A549 (cell line): ENCODE measurements at regions not wholly inside any gene's neighbourhood (a gene's known extent, or its start where the extent isn't known, plus 50 kb on each side); places are given as distances from the start of the nearest gene placed in this dataset.

Experiments used
- ATAC-seq, 2 experiments: fragments of 200-7000 bp in 1 of 2; fragments of >200 bp in 1 of 2; cut with Nextera tagmentation in 1 of 2; cut with Tn5 transposase in 1 of 2; 3 replicates each; pipeline versions ENCODE4 v1.8.0 to v1.9.1; 2018 to 2020; ENCODE audit warnings: mild to moderate bottlenecking in 1 of 2, moderate library complexity in 1 of 2
- CTCF ChIA-PET: fragments of 300-600 bp; sonication (Branson Sonifier 250); formaldehyde crosslinking; extraction: SDS; loops from one replicate; lab custom pipeline; 2021; ENCODE audit warnings: antibody characterized with exemption, inconsistent platforms; lab: Yijun Ruan, JAX
- POLR2A ChIA-PET: fragments of 350-600 bp; formaldehyde crosslinking; extraction: SDS; loops from one replicate; lab custom pipeline; 2021; ENCODE audit warnings: antibody characterized with exemption, inconsistent platforms; lab: Yijun Ruan, JAX
- DNase-seq, 2 experiments: peaks; one replicate each; pipeline versions ENCODE4 v3.0.0 to v3.0.0-alpha.2; 2011 to 2016; ENCODE audit warnings: low read depth in 1 of 2, low spot score in 1 of 2
- FAIRE-seq: peaks from 2 replicates; lab custom pipeline; 2011; peaks lifted over from hg19 to GRCh38; lab: Jason Lieb, UNC
- H3K27ac ChIP-seq, 2 experiments: fragments of >200 bp; sonication (Bioruptor Twin); formaldehyde crosslinking; 3 replicates each; pipeline ENCODE4 v1.5.1; 2016 to 2017
- H3K4me1 ChIP-seq: fragments of >200 bp; sonication (Bioruptor Twin); formaldehyde crosslinking; 3 replicates; pipeline ENCODE4 v1.6.1; 2016
- H3K4me2 ChIP-seq: fragments of >200 bp; sonication (Bioruptor Twin); formaldehyde crosslinking; 3 replicates; pipeline ENCODE4 v1.6.1; 2016
- H3K4me3 ChIP-seq: fragments of >200 bp; sonication (Bioruptor Twin); formaldehyde crosslinking; 3 replicates; pipeline ENCODE4 v1.5.1; 2016
- H3K9me3 ChIP-seq: fragments of >200 bp; sonication (Bioruptor Twin); formaldehyde crosslinking; 3 replicates; pipeline ENCODE4 v1.6.1; 2016
- ATOH8 ChIP-seq: fragments of 250-450 bp; sonication (Bioruptor Pico); IDR thresholded peaks from 2 replicates; pipeline ENCODE4 v1.5.0; 2020; ENCODE audit warnings: low read depth, mild to moderate bottlenecking, moderate library complexity
- CBX8 ChIP-seq: fragments of 200-600 bp; sonication (generic); IDR thresholded peaks from 2 replicates; pipeline ENCODE4 v1.6.1; 2016
- CEBPB ChIP-seq, 2 experiments: fragments of >200 bp in 1 of 2; sonication (Bioruptor Twin) in 1 of 2; formaldehyde crosslinking in 1 of 2; IDR thresholded peaks; 2 replicates each; pipeline ENCODE4 v1.6.1; 2012 to 2016
- CHD2 ChIP-seq: fragments of 150-350 bp; IDR thresholded peaks from 2 replicates; pipeline ENCODE4 v1.6.1; 2014; ENCODE audit warnings: low read length; ENCODE audit not compliant: partially characterized antibody
- EHF ChIP-seq: fragments of 250-450 bp; sonication (Bioruptor Pico); IDR thresholded peaks from 2 replicates; pipeline ENCODE4 v1.5.0; 2020; ENCODE audit warnings: mild to moderate bottlenecking
- FOXS1 ChIP-seq: fragments of 250-450 bp; sonication (Bioruptor Pico); IDR thresholded peaks from 2 replicates; pipeline ENCODE4 v1.5.0; 2020; ENCODE audit warnings: mild to moderate bottlenecking, moderate library complexity
- HDAC2 ChIP-seq: fragments of 200-600 bp; sonication (generic); IDR thresholded peaks from 2 replicates; pipeline ENCODE4 v1.6.1; 2016
- HES2 ChIP-seq: fragments of >200 bp; sonication (Bioruptor Twin); formaldehyde crosslinking; IDR thresholded peaks from 2 replicates; pipeline ENCODE4 v1.6.1; 2016
- HMGXB4 ChIP-seq: fragments of 250-450 bp; sonication (Bioruptor Pico); IDR thresholded peaks from 2 replicates; pipeline ENCODE4 v1.5.0; 2021; ENCODE audit warnings: mild to moderate bottlenecking, moderate library complexity, borderline replicate concordance
- HOXA7 ChIP-seq: fragments of 250-450 bp; sonication (Bioruptor Pico); IDR thresholded peaks from 2 replicates; pipeline ENCODE4 v1.5.0; 2020; ENCODE audit warnings: mild to moderate bottlenecking, moderate library complexity
- JUN ChIP-seq, 2 experiments: fragments of >200 bp; sonication (Bioruptor Twin); formaldehyde crosslinking; IDR thresholded peaks; 2 replicates in 1 of 2; 3 replicates in 1 of 2; pipeline ENCODE4 v1.6.1; 2016 to 2017
- KDM1A ChIP-seq: fragments of 200-600 bp; sonication (generic); IDR thresholded peaks from 2 replicates; pipeline ENCODE4 v1.6.1; 2016; ENCODE audit warnings: low read depth, mild to moderate bottlenecking
- MAFK ChIP-seq: fragments of 450-650 bp; IDR thresholded peaks from 2 replicates; pipeline ENCODE4 v1.6.1; 2014; ENCODE audit not compliant: partially characterized antibody
- NR3C1 ChIP-seq: fragments of >200 bp; sonication (Bioruptor Twin); formaldehyde crosslinking; IDR thresholded peaks from 3 replicates; pipeline ENCODE4 v1.6.1; 2017
- RARB ChIP-seq: fragments of 250-450 bp; sonication (Bioruptor Pico); IDR thresholded peaks from 2 replicates; pipeline ENCODE4 v1.8.0; 2021; ENCODE audit warnings: mild to moderate bottlenecking, moderate library complexity
- RNF2 ChIP-seq: fragments of 200-600 bp; sonication (generic); IDR thresholded peaks from 2 replicates; pipeline ENCODE4 v1.6.1; 2016; ENCODE audit warnings: low read depth, mild to moderate bottlenecking, antibody characterized with exemption, moderate library complexity, borderline replicate concordance
- SMC3 ChIP-seq: fragments of >200 bp; sonication (Bioruptor Twin); formaldehyde crosslinking; IDR thresholded peaks from 3 replicates; pipeline ENCODE4 v1.6.1; 2018; ENCODE audit warnings: inconsistent platforms
- TFCP2L1 ChIP-seq: fragments of 250-450 bp; sonication (Bioruptor Pico); IDR thresholded peaks from 2 replicates; pipeline ENCODE4 v1.5.0; 2021; ENCODE audit warnings: mild to moderate bottlenecking
- TP53 ChIP-seq: fragments of 250-450 bp; sonication (Bioruptor Pico); IDR thresholded peaks from 2 replicates; pipeline ENCODE4 v1.5.0; 2021; ENCODE audit warnings: mild to moderate bottlenecking, moderate library complexity
- ZNF302 ChIP-seq: fragments of 250-450 bp; sonication (Bioruptor Pico); IDR thresholded peaks from 2 replicates; pipeline ENCODE4 v1.9.0; 2021; ENCODE audit warnings: inconsistent platforms, mild to moderate bottlenecking, moderate library complexity
- WGBS: methylation state at CpG from one replicate; pipeline ENCODE4 v1.1.6; 2017; ENCODE audit errors: missing lambda C conversion rate; 5-methylcytosine and 5-hydroxymethylcytosine counted together
- TF ChIP-seq, protein P1 (sequence below): fragments of 150-350 bp; IDR thresholded peaks from 2 replicates; pipeline ENCODE4 v1.6.1; 2014; ENCODE audit warnings: low read depth, mild to moderate bottlenecking, low read length
- TF ChIP-seq, protein P2 (sequence below): IDR thresholded peaks from 2 replicates; pipeline ENCODE4 v1.6.1; 2012; ENCODE audit warnings: low read depth, borderline replicate concordance

DNA sequence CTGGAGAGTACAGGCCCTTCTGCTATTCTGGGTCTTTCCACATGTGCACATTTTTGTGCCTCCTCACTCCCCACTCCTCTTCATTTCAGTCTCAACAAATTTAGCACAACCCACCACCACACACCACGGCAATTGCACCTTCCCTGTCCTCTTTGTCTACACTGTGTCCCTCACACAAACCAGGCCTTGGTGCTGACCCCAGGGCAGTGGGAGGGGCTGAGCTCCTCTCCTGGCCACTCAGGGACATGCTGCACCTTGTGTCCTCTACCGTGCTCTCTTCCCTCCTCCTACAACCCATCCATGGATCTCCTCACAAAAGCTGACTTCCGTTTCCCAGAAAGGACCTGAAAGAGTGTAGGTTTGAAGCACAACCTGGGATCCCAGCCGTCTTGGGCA lies 90.9 kb upstream of the IKZF1 start:
- POLR2A ChIA-PET: no interaction called here

GRCh38 chr7:50212666-50213621 lies 91.6 kb upstream of the IKZF1 start:
- POLR2A ChIA-PET: no interaction called here
- Histone ChIP-seq H3K27ac (no peak overlapping the region), H3K4me1 (no peaks in the 10 kb centered on the region), H3K4me2 (no peak overlapping the region), H3K4me3 (no peak overlapping the region), H3K9me3 (no peaks in the 10 kb centered on the region)
- no peak for ATAC-seq
- CTCF ChIA-PET: interaction anchor here (2.8 kb wide), 1 partner anchor 7 kb away, joined by 15 read pairs; no protein-coding TSS in a partner anchor
- 8% methylated on average over 15 of the region's 15 CpGs for WGBS
- DNase-seq: no peak
- TF ChIP-seq CBX8 (no peak), CHD2 (no peak), EHF (no peak), HES2 (no peak), RARB (CRISPR knock-in tag) (no peak), RNF2 (no peak), FOXS1 (CRISPR knock-in tag) (no peak), NR3C1 (no peak), TFCP2L1 (no peak)
- TF ChIP-seq, protein P1, sequence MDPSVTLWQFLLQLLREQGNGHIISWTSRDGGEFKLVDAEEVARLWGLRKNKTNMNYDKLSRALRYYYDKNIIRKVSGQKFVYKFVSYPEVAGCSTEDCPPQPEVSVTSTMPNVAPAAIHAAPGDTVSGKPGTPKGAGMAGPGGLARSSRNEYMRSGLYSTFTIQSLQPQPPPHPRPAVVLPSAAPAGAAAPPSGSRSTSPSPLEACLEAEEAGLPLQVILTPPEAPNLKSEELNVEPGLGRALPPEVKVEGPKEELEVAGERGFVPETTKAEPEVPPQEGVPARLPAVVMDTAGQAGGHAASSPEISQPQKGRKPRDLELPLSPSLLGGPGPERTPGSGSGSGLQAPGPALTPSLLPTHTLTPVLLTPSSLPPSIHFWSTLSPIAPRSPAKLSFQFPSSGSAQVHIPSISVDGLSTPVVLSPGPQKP: no peak
- TF ChIP-seq, protein P2, sequence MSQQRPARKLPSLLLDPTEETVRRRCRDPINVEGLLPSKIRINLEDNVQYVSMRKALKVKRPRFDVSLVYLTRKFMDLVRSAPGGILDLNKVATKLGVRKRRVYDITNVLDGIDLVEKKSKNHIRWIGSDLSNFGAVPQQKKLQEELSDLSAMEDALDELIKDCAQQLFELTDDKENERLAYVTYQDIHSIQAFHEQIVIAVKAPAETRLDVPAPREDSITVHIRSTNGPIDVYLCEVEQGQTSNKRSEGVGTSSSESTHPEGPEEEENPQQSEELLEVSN: no peak
- no peak for FAIRE-seq

More for the DNA sequence above, 90.9 kb upstream of the IKZF1 start:
- Histone ChIP-seq H3K9me3 (no peaks in the 10 kb centered on the region), H3K27ac (no peak overlapping the region), H3K4me3 (no peak overlapping the region), H3K4me1 (no peaks in the 10 kb centered on the region), H3K4me2 (no peak overlapping the region)
- CTCF ChIA-PET: interaction anchor here (2.8 kb wide), 1 partner anchor 8 kb away, joined by 15 read pairs; no protein-coding TSS in a partner anchor
- no peak for TF ChIP-seq JUN (IDR thresholded peaks at IDR 0.05)
- no peak for TF ChIP-seq FOXS1 (CRISPR knock-in tag)
- TF ChIP-seq CHD2: no peak
- TF ChIP-seq KDM1A: no peak
- TF ChIP-seq MAFK: no peak
- TF ChIP-seq ZNF302: no peak
- no peak for TF ChIP-seq SMC3
- no peak for TF ChIP-seq HOXA7 (CRISPR knock-in tag)
- no peak for TF ChIP-seq ATOH8 (CRISPR knock-in tag)
- TF ChIP-seq CEBPB (IDR thresholded peaks at IDR 0.05): no peak
- TF ChIP-seq, protein P1: no peak
- TF ChIP-seq HDAC2: no peak
- no peak for TF ChIP-seq RARB (CRISPR knock-in tag)
- no peak for TF ChIP-seq TP53 (CRISPR knock-in tag)
- no peak for TF ChIP-seq HMGXB4 (CRISPR knock-in tag)
- ATAC-seq (no peak), DNase-seq (no peak), FAIRE-seq (no peak)
- WGBS: 4% methylated on average over 4 of the region's 4 CpGs
